Sigmoid colon (tissue), 4 donors: ENCODE measurements at regions not wholly inside any gene's neighbourhood (a gene's known extent, or its start where the extent isn't known, plus 50 kb on each side); places are given as distances from the start of the nearest gene placed in this dataset.

Experiments
- CTCF ChIP-seq, 4 experiments: fragments of 450-650 bp in 3 of 4; fragments of 200-600 bp in 1 of 4; IDR thresholded peaks; one replicate each; pipeline ENCODE4 v1.5.1; 2016 to 2019; ENCODE audit warnings: antibody characterized with exemption in 4 of 4, mild to moderate bottlenecking in 3 of 4, moderate library complexity in 2 of 4
- EP300 ChIP-seq, 4 donors: sonication (generic); formaldehyde crosslinking; IDR thresholded peaks; one replicate each; pipeline ENCODE4 v1.6.1; 2017; ENCODE audit warnings: antibody characterized with exemption in 4 of 4
- POLR2A ChIP-seq, 2 donors: fragments of 450-650 bp; IDR thresholded peaks; one replicate each; pipeline ENCODE4 v1.6.1; 2016; ENCODE audit warnings: antibody characterized with exemption in 2 of 2, mild to moderate bottlenecking in 2 of 2, moderate library complexity in 2 of 2

- TF ChIP-seq CTCF (IDR thresholded peaks at IDR 0.05) = no peak
- no peak for TF ChIP-seq EP300 (IDR thresholded peaks at IDR 0.05)
- no peak for TF ChIP-seq POLR2A (IDR thresholded peaks at IDR 0.05)
These were observed 131.5 kb upstream of the SLC44A3 start for GRCh38 chr1:94688646-94689045.
